GM12875 (cell line): ENCODE measurements at regions not wholly inside any gene's neighbourhood (a gene's known extent, or its start where the extent isn't known, plus 50 kb on each side); places are given as distances from the start of the nearest gene placed in this dataset.

ENCODE experiments used
- H3K4me3 ChIP-seq: one replicate; pipeline ENCODE4 v1.5.1; 2011; ENCODE audit warnings: low read depth, low read length, control low read depth
- TF ChIP-seq, protein P1 (sequence below): IDR thresholded peaks from 2 replicates; pipeline ENCODE4 v1.5.1; 2011; ENCODE audit warnings: low read depth, mild to moderate bottlenecking, control low read depth, inconsistent platforms, low read length, moderate library complexity, borderline replicate concordance; ENCODE audit not compliant: insufficient read depth

- TF ChIP-seq, protein P1, sequence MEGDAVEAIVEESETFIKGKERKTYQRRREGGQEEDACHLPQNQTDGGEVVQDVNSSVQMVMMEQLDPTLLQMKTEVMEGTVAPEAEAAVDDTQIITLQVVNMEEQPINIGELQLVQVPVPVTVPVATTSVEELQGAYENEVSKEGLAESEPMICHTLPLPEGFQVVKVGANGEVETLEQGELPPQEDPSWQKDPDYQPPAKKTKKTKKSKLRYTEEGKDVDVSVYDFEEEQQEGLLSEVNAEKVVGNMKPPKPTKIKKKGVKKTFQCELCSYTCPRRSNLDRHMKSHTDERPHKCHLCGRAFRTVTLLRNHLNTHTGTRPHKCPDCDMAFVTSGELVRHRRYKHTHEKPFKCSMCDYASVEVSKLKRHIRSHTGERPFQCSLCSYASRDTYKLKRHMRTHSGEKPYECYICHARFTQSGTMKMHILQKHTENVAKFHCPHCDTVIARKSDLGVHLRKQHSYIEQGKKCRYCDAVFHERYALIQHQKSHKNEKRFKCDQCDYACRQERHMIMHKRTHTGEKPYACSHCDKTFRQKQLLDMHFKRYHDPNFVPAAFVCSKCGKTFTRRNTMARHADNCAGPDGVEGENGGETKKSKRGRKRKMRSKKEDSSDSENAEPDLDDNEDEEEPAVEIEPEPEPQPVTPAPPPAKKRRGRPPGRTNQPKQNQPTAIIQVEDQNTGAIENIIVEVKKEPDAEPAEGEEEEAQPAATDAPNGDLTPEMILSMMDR = no peak
Measured at GRCh38 chr3:146780251-146780650, 175.1 kb upstream of the PLSCR5 start.

GRCh38 chr3:146777941-146778340 is 172.8 kb upstream of the PLSCR5 start:
- TF ChIP-seq, protein P1 = no peak
- H3K4me3 ChIP-seq = no peak overlapping the region

More at GRCh38 chr3:146780251-146780650, 175.1 kb upstream of the PLSCR5 start:
- no peak overlapping the region for H3K4me3 ChIP-seq

GRCh38 chr3:146772211-146772743 is 167.1 kb upstream of the PLSCR5 start:
- no peak overlapping the region for H3K4me3 ChIP-seq

GRCh38 chr3:146770881-146771280 is 165.7 kb upstream of the PLSCR5 start:
- H3K4me3 ChIP-seq = no peak overlapping the region
- TF ChIP-seq, protein P1 = no peak

More at GRCh38 chr3:146772211-146772743, 167.1 kb upstream of the PLSCR5 start:
- TF ChIP-seq, protein P1 = no peak

GRCh38 chr3:146770301-146770700 is 165.2 kb upstream of the PLSCR5 start:
- H3K4me3 ChIP-seq = no peak overlapping the region
- TF ChIP-seq, protein P1 = no peak

- H3K4me3 ChIP-seq = no peak overlapping the region
- TF ChIP-seq, protein P1 = no peak
Measured at GRCh38 chr3:146757759-146758158, 152.6 kb upstream of the PLSCR5 start.

- no peak overlapping the region for H3K4me3 ChIP-seq
- TF ChIP-seq, protein P1 = no peak
Measured at GRCh38 chr3:146750196-146750595, 145.1 kb upstream of the PLSCR5 start.
